ENCODE measurements at regions not wholly inside any gene's neighbourhood (a gene's known extent, or its start where the extent isn't known, plus 50 kb on each side); places are given as distances from the start of the nearest gene placed in this dataset.

- no peak overlapping the region for H3K4me3 ChIP-seq (ENCODE audit: low read depth, low read length)
- TF ChIP-seq CTCF (IDR thresholded peaks at IDR 0.05; ENCODE audit: insufficient read depth, low read length, missing control alignments), result no peak
- DNase-seq (ENCODE audit: low read depth, low spot score), result peak; percentile 50
- ChIA-PET CTCF (interaction anchor here (0.6 to 8.8 kb wide), 7 partner anchors 16 to 594 kb away, joined by 3 to 360 read pairs (median 112); partner anchors contain the start of gene SOCS2), POLR2A (no interaction called here)
These were observed 49.9 kb upstream of the PLXNC1 start for GRCh38 chr12:94098466-94098865.

Measured in AG04449 (cell line).